ENCODE measurements at regions not wholly inside any gene's neighbourhood (a gene's known extent, or its start where the extent isn't known, plus 50 kb on each side); places are given as distances from the start of the nearest gene placed in this dataset.

- Mint-ChIP-seq H3K36me3 (ENCODE audit: low read depth) (no peaks in the 10 kb centered on the region), H3K4me3 (no peak overlapping the region), H3K9me3 (no peaks in the 10 kb centered on the region), H3K27ac (no peak overlapping the region), H3K4me1 (ENCODE audit: low read depth) (no peaks in the 10 kb centered on the region), H3K27me3 (peaks cover 8% of the 10 kb centered on the region)
- Histone ChIP-seq H3K9me3 (ENCODE audit: control insufficient read depth in 1 of 2, insufficient read depth in 1 of 2, low read length in 2 of 2) (no peaks in the 10 kb centered on the region), H3K27ac (ENCODE audit: low read depth in 1 of 2, low read length in 2 of 2) (no peak overlapping the region), H3K4me1 (ENCODE audit: insufficient read depth, low read length) (no peaks in the 10 kb centered on the region), H3K4me3 (ENCODE audit: low read length) (no peak overlapping the region), H3K36me3 (ENCODE audit: insufficient read depth, low read length) (no peaks in the 10 kb centered on the region), H3K27me3 (ENCODE audit: control insufficient read depth in 1 of 2, insufficient read depth in 2 of 2, low read length in 2 of 2) (no peaks in the 10 kb centered on the region)
- intact Hi-C loops (cut with DNase I, micrococcal nuclease) = no loop called here
- ChIA-PET POLR2A (no interaction called here), CTCF (interaction anchor here (0.6 kb wide), 1 partner anchor 384 kb away, joined by 3 read pairs; no protein-coding TSS in a partner anchor)
- TF ChIP-seq CTCF (IDR thresholded peaks at IDR 0.05) = no peak
- DNase-seq (no peak), ATAC-seq (ENCODE audit: poor library complexity) (no peak)
Measured at GRCh38 chrX:3204606-3205005, 141.8 kb downstream of the MXRA5 start.

GRCh38 chrX:3195845-3196244, 150.6 kb downstream of the MXRA5 start:
- Mint-ChIP-seq H3K36me3 (ENCODE audit: low read depth) (no peaks in the 10 kb centered on the region), H3K27me3 (no peaks in the 10 kb centered on the region), H3K4me3 (no peak overlapping the region), H3K27ac (no peak overlapping the region), H3K9me3 (peaks cover 6% of the 10 kb centered on the region), H3K4me1 (ENCODE audit: low read depth) (no peaks in the 10 kb centered on the region)
- DNase-seq = no peak
- Histone ChIP-seq H3K4me3 (ENCODE audit: low read length) (no peak overlapping the region), H3K27ac (ENCODE audit: low read depth in 1 of 2, low read length in 2 of 2) (no peak overlapping the region), H3K4me1 (ENCODE audit: insufficient read depth, low read length) (no peaks in the 10 kb centered on the region), H3K27me3 (ENCODE audit: control insufficient read depth in 1 of 2, insufficient read depth in 2 of 2, low read length in 2 of 2) (no peaks in the 10 kb centered on the region), H3K9me3 (ENCODE audit: control insufficient read depth in 1 of 2, insufficient read depth in 1 of 2, low read length in 2 of 2) (peaks cover 0 to 5% of the 10 kb centered on the region in 2 experiments), H3K36me3 (ENCODE audit: insufficient read depth, low read length) (no peaks in the 10 kb centered on the region)
- POLR2A ChIA-PET = no interaction called here
- intact Hi-C loops (cut with DNase I, micrococcal nuclease) = no loop called here
- CTCF ChIA-PET = no interaction called here
- TF ChIP-seq CTCF (IDR thresholded peaks at IDR 0.05) = no peak
- no peak for ATAC-seq (ENCODE audit: poor library complexity)

- ATAC-seq (ENCODE audit: poor library complexity) = no peak
- Mint-ChIP-seq H3K27me3 (no peaks in the 10 kb centered on the region), H3K27ac (no peak overlapping the region), H3K36me3 (ENCODE audit: low read depth) (no peaks in the 10 kb centered on the region), H3K4me3 (no peak overlapping the region), H3K4me1 (ENCODE audit: low read depth) (no peaks in the 10 kb centered on the region), H3K9me3 (peaks cover 3% of the 10 kb centered on the region)
- no peak for DNase-seq
- intact Hi-C loops (cut with DNase I, micrococcal nuclease) = no loop called here
- H3K36me3 ChIP-seq (ENCODE audit: insufficient read depth, low read length) = no peaks in the 10 kb centered on the region
- CTCF ChIA-PET = no interaction called here
- H3K4me1 ChIP-seq (ENCODE audit: insufficient read depth, low read length) = no peaks in the 10 kb centered on the region
- TF ChIP-seq CTCF (IDR thresholded peaks at IDR 0.05) = no peak
- no peak overlapping the region for H3K4me3 ChIP-seq (ENCODE audit: low read length)
- H3K9me3 ChIP-seq (ENCODE audit: control insufficient read depth in 1 of 2, insufficient read depth in 1 of 2, low read length in 2 of 2) = no peaks in the 10 kb centered on the region
- no peak overlapping the region for H3K27ac ChIP-seq (ENCODE audit: low read depth in 1 of 2, low read length in 2 of 2)
- no peaks in the 10 kb centered on the region for H3K27me3 ChIP-seq (ENCODE audit: control insufficient read depth in 1 of 2, insufficient read depth in 2 of 2, low read length in 2 of 2)
- POLR2A ChIA-PET = no interaction called here
Measured at GRCh38 chrX:3192835-3193234, 151.6 kb downstream of the ARSF start.

Data from CD4-positive, alpha-beta T cell (primary cell).